SK-N-SH (cell line): ENCODE measurements at regions not wholly inside any gene's neighbourhood (a gene's known extent, or its start where the extent isn't known, plus 50 kb on each side); places are given as distances from the start of the nearest gene placed in this dataset.

Experiments
- CTCF ChIA-PET: fragments of 300-600, 350-600 bp; formaldehyde crosslinking; extraction: SDS; loops from one replicate; lab custom pipeline; 2021; lab: Yijun Ruan, JAX
- POLR2A ChIA-PET: fragments of 350-600 bp; sonication (Branson Sonifier 250); formaldehyde crosslinking; extraction: SDS; loops from one replicate; lab custom pipeline; 2020; ENCODE audit warnings: antibody characterized with exemption, inconsistent platforms; lab: Yijun Ruan, JAX
- DNase-seq: peaks from one replicate; pipeline ENCODE4 v3.0.0; 2012
- H2AFZ ChIP-seq: fragments of 200-600 bp; sonication (generic); 2 replicates; pipeline ENCODE4 v1.8.1; 2016; ENCODE audit warnings: antibody characterized with exemption, mild to moderate bottlenecking, low read depth
- H3F3A ChIP-seq: fragments of 200-600 bp; sonication (generic); replicated peaks from 2 replicates; pipeline ENCODE3; 2016; ENCODE audit warnings: antibody characterized with exemption, mild to moderate bottlenecking; ENCODE audit not compliant: insufficient read depth
- H3K27ac ChIP-seq, 2 experiments: fragments of 200-500 bp in 1 of 2; fragments of 200-600 bp in 1 of 2; sonication (Bioruptor generic) in 1 of 2; sonication (generic), shearing (Covaris generic) in 1 of 2; 2 replicates each; pipeline versions ENCODE4 v1.5.1 to v1.6.1; 2014 to 2016; ENCODE audit warnings: low read depth in 2 of 2, inconsistent platforms in 1 of 2, low read length in 1 of 2, mild to moderate bottlenecking in 1 of 2, mixed read lengths in 1 of 2
- H3K27me3 ChIP-seq: fragments of 200-600 bp; sonication (generic), shearing (Covaris generic); 2 replicates; pipeline ENCODE4 v1.6.1; 2016; ENCODE audit warnings: mixed run types; ENCODE audit not compliant: insufficient read depth
- H3K36me3 ChIP-seq, 2 experiments: fragments of 200-500 bp in 1 of 2; fragments of 200-600 bp in 1 of 2; sonication (Bioruptor generic) in 1 of 2; sonication (generic) in 1 of 2; replicated peaks in 1 of 2; 2 replicates each; pipeline versions ENCODE3 to v1.5.1; 2014 to 2016; ENCODE audit warnings: low read length in 1 of 2, mild to moderate bottlenecking in 1 of 2; ENCODE audit not compliant: insufficient read depth in 2 of 2, control insufficient read depth in 1 of 2
- H3K4me1 ChIP-seq, 2 experiments: fragments of 200-500 bp in 1 of 2; fragments of 200-600 bp in 1 of 2; sonication (Bioruptor generic) in 1 of 2; sonication (generic), shearing (Covaris generic) in 1 of 2; 2 replicates each; pipeline versions ENCODE4 v1.5.1 to v1.6.1; 2014 to 2016; ENCODE audit warnings: low read depth in 1 of 2, low read length in 1 of 2, mixed run types in 1 of 2; ENCODE audit not compliant: insufficient read depth in 2 of 2, control insufficient read depth in 1 of 2
- H3K4me2 ChIP-seq: fragments of 200-600 bp; sonication (generic), shearing (Covaris generic); 2 replicates; pipeline ENCODE4 v1.6.1; 2017; ENCODE audit warnings: mixed run types
- H3K4me3 ChIP-seq, 2 experiments: fragments of 200-500 bp in 1 of 2; fragments of 200-600 bp in 1 of 2; sonication (Bioruptor generic) in 1 of 2; sonication (generic), shearing (Covaris generic) in 1 of 2; 2 replicates each; pipeline versions ENCODE4 v1.5.1 to v1.8.1; 2014 to 2016; ENCODE audit warnings: low read depth in 2 of 2, inconsistent platforms in 1 of 2, low read length in 1 of 2, mild to moderate bottlenecking in 1 of 2, mixed read lengths in 1 of 2, moderate library complexity in 1 of 2
- H3K79me2 ChIP-seq: fragments of 200-600 bp; sonication (generic); 2 replicates; pipeline ENCODE4 v1.8.1; 2017; ENCODE audit warnings: mild to moderate bottlenecking; ENCODE audit not compliant: insufficient read depth
- H3K9ac ChIP-seq: fragments of 200-600 bp; sonication (generic); 2 replicates; pipeline ENCODE4 v1.6.1; 2017; ENCODE audit warnings: mixed run types
- H3K9me2 ChIP-seq: fragments of 200-600 bp; sonication (generic); 2 replicates; pipeline ENCODE4 v1.6.1; 2017; ENCODE audit warnings: mixed run types
- H3K9me3 ChIP-seq: fragments of 200-600 bp; sonication (generic); 2 replicates; pipeline ENCODE4 v1.6.1; 2017; ENCODE audit warnings: mixed run types, mild to moderate bottlenecking, moderate library complexity
- H4K20me1 ChIP-seq: fragments of 200-600 bp; sonication (generic); 2 replicates; pipeline ENCODE4 v1.6.1; 2017; ENCODE audit warnings: mild to moderate bottlenecking, mixed run types; ENCODE audit not compliant: insufficient read depth
- CHD2 ChIP-seq: fragments of 150-350 bp; IDR thresholded peaks from 2 replicates; pipeline ENCODE4 v1.6.1; 2018; ENCODE audit warnings: low read length; ENCODE audit not compliant: partially characterized antibody
- CTCF ChIP-seq: fragments of 200-600 bp; sonication (generic); IDR thresholded peaks from 2 replicates; pipeline ENCODE4 v1.6.1; 2017; ENCODE audit warnings: antibody characterized with exemption, mild to moderate bottlenecking, moderate library complexity
- EP300 ChIP-seq, 2 experiments: IDR thresholded peaks; 2 replicates each; pipeline versions ENCODE4 v1.4.0 to v1.6.1; 2012; ENCODE audit warnings: borderline replicate concordance in 1 of 2, low read depth in 1 of 2, low read length in 1 of 2
- FOSL2 ChIP-seq: IDR thresholded peaks from 2 replicates; pipeline ENCODE4 v1.4.0; 2012; ENCODE audit warnings: low read depth, mild to moderate bottlenecking, moderate library complexity, borderline replicate concordance
- GATA2 ChIP-seq: sonication (generic); formaldehyde crosslinking; IDR thresholded peaks from 2 replicates; pipeline ENCODE4 v1.5.0; 2020; ENCODE audit warnings: mild to moderate bottlenecking, missing genetic modification reagents
- JUND ChIP-seq: IDR thresholded peaks from 2 replicates; pipeline ENCODE4 v1.4.0; 2012
- MAX ChIP-seq: IDR thresholded peaks from 2 replicates; pipeline ENCODE4 v1.4.0; 2012; ENCODE audit warnings: low read depth
- NFIC ChIP-seq: IDR thresholded peaks from 2 replicates; pipeline ENCODE4 v1.4.0; 2012; ENCODE audit warnings: borderline replicate concordance
- NRF1 ChIP-seq: IDR thresholded peaks from 2 replicates; pipeline ENCODE4 v1.6.1; 2012; ENCODE audit warnings: low read depth, mild to moderate bottlenecking, low read length
- PBX3 ChIP-seq: IDR thresholded peaks from 2 replicates; pipeline ENCODE4; 2012
- POLR2AphosphoS5 ChIP-seq: IDR thresholded peaks from 2 replicates; pipeline ENCODE4 v1.6.1; 2012; ENCODE audit warnings: low read depth, low read length
- RCOR1 ChIP-seq: fragments of 150-350 bp; IDR thresholded peaks from 2 replicates; pipeline ENCODE4 v1.6.1; 2017; ENCODE audit warnings: antibody characterized with exemption, low read length
- REST ChIP-seq: IDR thresholded peaks from 2 replicates; pipeline ENCODE4 v1.6.1; 2012; ENCODE audit warnings: mild to moderate bottlenecking, low read depth, low read length, moderate library complexity
- RXRA ChIP-seq: IDR thresholded peaks from 2 replicates; pipeline ENCODE4 v1.4.0; 2012; ENCODE audit warnings: low read depth, mild to moderate bottlenecking, borderline replicate concordance
- SMC3 ChIP-seq: IDR thresholded peaks from 2 replicates; pipeline ENCODE4 v1.6.1; 2012; ENCODE audit warnings: low read depth, low read length, improper control_type of control experiment
- TCF12 ChIP-seq: IDR thresholded peaks from 2 replicates; pipeline ENCODE4 v1.4.0; 2012
- TEAD4 ChIP-seq: IDR thresholded peaks from 2 replicates; pipeline ENCODE4 v1.4.0; 2012; ENCODE audit warnings: mild to moderate bottlenecking, borderline replicate concordance; ENCODE audit not compliant: insufficient read depth
- USF2 ChIP-seq: fragments of 150-350 bp; IDR thresholded peaks from 2 replicates; pipeline ENCODE4 v1.6.1; 2017; ENCODE audit warnings: antibody characterized with exemption, low read length, low read depth, borderline replicate concordance
- YY1 ChIP-seq: IDR thresholded peaks from 2 replicates; pipeline ENCODE4 v1.4.0; 2012; ENCODE audit warnings: low read depth, mild to moderate bottlenecking
- ZBTB33 ChIP-seq: IDR thresholded peaks from 2 replicates; pipeline ENCODE4 v1.4.0; 2012; ENCODE audit warnings: low read depth, borderline replicate concordance
- WGBS: methylation state at CpG from one replicate; pipeline ENCODE4 v1.1.6; 2017; ENCODE audit warnings: low lambda C conversion rate; 5-methylcytosine and 5-hydroxymethylcytosine counted together

- H3K4me3 ChIP-seq, result no peak overlapping the region
- peak overlapping the region; percentile 67; the same call in 1 of the 2 replicates for H2AFZ ChIP-seq
- peak overlapping the region; percentile 45; the same call in 1 of the 2 replicates for H3K9ac ChIP-seq
- H3K27me3 ChIP-seq, result no peaks in the 10 kb centered on the region
- H3K9me2 ChIP-seq, result no peaks in the 10 kb centered on the region
- H3F3A ChIP-seq, result peaks cover 36% of the 10 kb centered on the region
- H4K20me1 ChIP-seq, result no peaks in the 10 kb centered on the region
- 22% methylated on average over 10 of the region's 10 CpGs for whole genome bisulfite sequencing
- peaks cover 0 to 29% of the 10 kb centered on the region in 2 experiments; a peak in 3 of 4 replicates for H3K4me1 ChIP-seq
- H3K4me2 ChIP-seq, result peak overlapping the region; percentile 57; the same call in 1 of the 2 replicates
- no peaks in the 10 kb centered on the region for H3K9me3 ChIP-seq
- peak overlapping the region in 1 of 2 experiments; percentile 89; a peak in 2 of 4 replicates for H3K27ac ChIP-seq
- TF ChIP-seq EP300 (IDR thresholded peaks at IDR 0.05; ENCODE audit: borderline replicate concordance in 1 of 2, low read depth in 1 of 2, low read length in 1 of 2), result peak in 1 of 2 experiments; percentile 81; a peak in 1 of 4 replicates
- TF ChIP-seq RXRA, result 0 out of 2 replicates have a peak, but pooled peaks have one; percentile 13
- no peak for TF ChIP-seq CHD2
- TF ChIP-seq TEAD4, result peak; percentile 66
- no peak for TF ChIP-seq YY1
- TF ChIP-seq POLR2AphosphoS5, result no peak
- TF ChIP-seq NFIC, result peak; percentile 63
- no peak for TF ChIP-seq REST
- TF ChIP-seq USF2, result no peak
- TF ChIP-seq CTCF, result no peak
- peak; percentile 27 for TF ChIP-seq FOSL2
- peak; percentile 78; the same call in 1 of the 2 replicates for TF ChIP-seq JUND
- peak; percentile 53 for TF ChIP-seq MAX
- no peak for TF ChIP-seq SMC3
- TF ChIP-seq GATA2 (CRISPR knock-in tag), result no peak
- TF ChIP-seq NRF1, result no peak
- TF ChIP-seq ZBTB33, result no peak
- peak; percentile 73 for TF ChIP-seq TCF12
- peak; percentile 46; the same call in 1 of the 2 replicates for TF ChIP-seq PBX3
- TF ChIP-seq RCOR1, result no peak
- H3K36me3 ChIP-seq, result no peaks in the 10 kb centered on the region
- no peaks in the 10 kb centered on the region for H3K79me2 ChIP-seq
- CTCF ChIA-PET, result no interaction called here
- no peak for DNase-seq
- POLR2A ChIA-PET, result interaction anchor here (0.6 kb wide), 1 partner anchor 11 kb away, joined by 3 read pairs; no protein-coding TSS in a partner anchor
Observed at GRCh38 chr22:27456696-27457503, 344.7 kb downstream of the MN1 start.
